ENCODE measurements at regions not wholly inside any gene's neighbourhood (a gene's known extent, or its start where the extent isn't known, plus 50 kb on each side); places are given as distances from the start of the nearest gene placed in this dataset.

- H3K27ac Mint-ChIP-seq = no peak overlapping the region
- H3K4me1 Mint-ChIP-seq (ENCODE audit: low read depth) = no peaks in the 10 kb centered on the region
- no peaks in the 10 kb centered on the region for H3K36me3 Mint-ChIP-seq (ENCODE audit: low read depth)
- peaks cover 13% of the 10 kb centered on the region for H3K27me3 Mint-ChIP-seq (ENCODE audit: low read depth)
- no peak overlapping the region for H3K4me3 Mint-ChIP-seq
- H3K9me3 Mint-ChIP-seq = no peaks in the 10 kb centered on the region
- no peak for DNase-seq (ENCODE audit: low spot score)
Observed at GRCh38 chr15:58279654-58280053, 141.5 kb downstream of the AQP9 start.

GRCh38 chr15:58282060-58282708, 144.0 kb downstream of the AQP9 start:
- DNase-seq (ENCODE audit: low spot score) = no peak
- no peaks in the 10 kb centered on the region for H3K9me3 Mint-ChIP-seq

GRCh38 chr15:58283302-58283701, 145.1 kb downstream of the AQP9 start:
- Mint-ChIP-seq H3K27me3 (ENCODE audit: low read depth) (peaks cover 13% of the 10 kb centered on the region), H3K36me3 (ENCODE audit: low read depth) (no peaks in the 10 kb centered on the region), H3K4me3 (no peak overlapping the region), H3K27ac (no peak overlapping the region), H3K4me1 (ENCODE audit: low read depth) (peaks cover 7% of the 10 kb centered on the region), H3K9me3 (no peaks in the 10 kb centered on the region)
- no peak for DNase-seq (ENCODE audit: low spot score)

More at GRCh38 chr15:58282060-58282708, 144.0 kb downstream of the AQP9 start:
- Mint-ChIP-seq H3K27ac (no peak overlapping the region), H3K36me3 (ENCODE audit: low read depth) (no peaks in the 10 kb centered on the region), H3K4me3 (no peak overlapping the region), H3K4me1 (ENCODE audit: low read depth) (peaks cover 7% of the 10 kb centered on the region), H3K27me3 (ENCODE audit: low read depth) (peaks cover 13% of the 10 kb centered on the region)

- no peak for DNase-seq (ENCODE audit: low spot score)
- H3K36me3 Mint-ChIP-seq (ENCODE audit: low read depth) = no peaks in the 10 kb centered on the region
- H3K27ac Mint-ChIP-seq = no peak overlapping the region
- H3K9me3 Mint-ChIP-seq = no peaks in the 10 kb centered on the region
- H3K4me1 Mint-ChIP-seq (ENCODE audit: low read depth) = peaks cover 7% of the 10 kb centered on the region
- H3K27me3 Mint-ChIP-seq (ENCODE audit: low read depth) = peaks cover 6% of the 10 kb centered on the region
- no peak overlapping the region for H3K4me3 Mint-ChIP-seq
Observed at GRCh38 chr15:58284293-58284692, 146.1 kb downstream of the AQP9 start.

- peaks cover 3% of the 10 kb centered on the region for H3K27me3 Mint-ChIP-seq (ENCODE audit: low read depth)
- no peak overlapping the region for H3K27ac Mint-ChIP-seq
- H3K36me3 Mint-ChIP-seq (ENCODE audit: low read depth) = no peaks in the 10 kb centered on the region
- no peak for DNase-seq (ENCODE audit: low spot score)
- no peak overlapping the region for H3K4me3 Mint-ChIP-seq
- no peaks in the 10 kb centered on the region for H3K9me3 Mint-ChIP-seq
- H3K4me1 Mint-ChIP-seq (ENCODE audit: low read depth) = peaks cover 7% of the 10 kb centered on the region
Observed at GRCh38 chr15:58285212-58285920, 146.4 kb upstream of the LIPC start.

GRCh38 chr15:58285921-58286278, 145.9 kb upstream of the LIPC start:
- peaks cover 12% of the 10 kb centered on the region for H3K4me1 Mint-ChIP-seq (ENCODE audit: low read depth)
- no peak overlapping the region for H3K4me3 Mint-ChIP-seq
- peaks cover 3% of the 10 kb centered on the region for H3K27me3 Mint-ChIP-seq (ENCODE audit: low read depth)

GRCh38 chr15:58286523-58286922, 145.3 kb upstream of the LIPC start:
- H3K27me3 Mint-ChIP-seq (ENCODE audit: low read depth) = no peaks in the 10 kb centered on the region
- H3K4me1 Mint-ChIP-seq (ENCODE audit: low read depth) = peaks cover 16% of the 10 kb centered on the region
- no peak overlapping the region for H3K27ac Mint-ChIP-seq
- no peaks in the 10 kb centered on the region for H3K9me3 Mint-ChIP-seq
- H3K36me3 Mint-ChIP-seq (ENCODE audit: low read depth) = no peaks in the 10 kb centered on the region
- DNase-seq (ENCODE audit: low spot score) = no peak
- H3K4me3 Mint-ChIP-seq = no peak overlapping the region

More at GRCh38 chr15:58285921-58286278, 145.9 kb upstream of the LIPC start:
- no peak for DNase-seq (ENCODE audit: low spot score)
- Mint-ChIP-seq H3K9me3 (no peaks in the 10 kb centered on the region), H3K36me3 (ENCODE audit: low read depth) (no peaks in the 10 kb centered on the region), H3K27ac (no peak overlapping the region)

GRCh38 chr15:58287891-58288290, 143.9 kb upstream of the LIPC start:
- Mint-ChIP-seq H3K4me1 (ENCODE audit: low read depth) (peaks cover 27% of the 10 kb centered on the region), H3K36me3 (ENCODE audit: low read depth) (no peaks in the 10 kb centered on the region), H3K9me3 (peaks cover 4% of the 10 kb centered on the region), H3K27me3 (ENCODE audit: low read depth) (no peaks in the 10 kb centered on the region), H3K4me3 (no peak overlapping the region), H3K27ac (no peak overlapping the region)
- no peak for DNase-seq (ENCODE audit: low spot score)

- H3K27me3 Mint-ChIP-seq (ENCODE audit: low read depth) = no peaks in the 10 kb centered on the region
- H3K27ac Mint-ChIP-seq = no peak overlapping the region
- peaks cover 4% of the 10 kb centered on the region for H3K9me3 Mint-ChIP-seq
- no peak overlapping the region for H3K4me3 Mint-ChIP-seq
- no peak for DNase-seq (ENCODE audit: low spot score)
- H3K36me3 Mint-ChIP-seq (ENCODE audit: low read depth) = no peaks in the 10 kb centered on the region
- peaks cover 30% of the 10 kb centered on the region for H3K4me1 Mint-ChIP-seq (ENCODE audit: low read depth)
Observed at GRCh38 chr15:58288592-58288991, 143.2 kb upstream of the LIPC start.

- Mint-ChIP-seq H3K27ac (peak overlapping the region; percentile 62), H3K4me1 (ENCODE audit: low read depth) (peaks cover 30% of the 10 kb centered on the region), H3K36me3 (ENCODE audit: low read depth) (no peaks in the 10 kb centered on the region), H3K27me3 (ENCODE audit: low read depth) (no peaks in the 10 kb centered on the region), H3K4me3 (no peak overlapping the region), H3K9me3 (peaks cover 10% of the 10 kb centered on the region)
- DNase-seq (ENCODE audit: low spot score) = no peak
Observed at GRCh38 chr15:58291848-58292247, 139.9 kb upstream of the LIPC start.

- Mint-ChIP-seq H3K27me3 (ENCODE audit: low read depth) (no peaks in the 10 kb centered on the region), H3K36me3 (ENCODE audit: low read depth) (peaks cover 1% of the 10 kb centered on the region), H3K4me1 (ENCODE audit: low read depth) (peaks cover 29% of the 10 kb centered on the region), H3K27ac (peak overlapping the region; percentile 52), H3K4me3 (no peak overlapping the region), H3K9me3 (peaks cover 13% of the 10 kb centered on the region)
- peak; percentile 16 for DNase-seq (ENCODE audit: low spot score)
Observed at GRCh38 chr15:58292751-58293175, 139.0 kb upstream of the LIPC start.

GRCh38 chr15:58293622-58294550, 137.9 kb upstream of the LIPC start:
- H3K4me1 Mint-ChIP-seq (ENCODE audit: low read depth) = peaks cover 29% of the 10 kb centered on the region
- no peak for DNase-seq (ENCODE audit: low spot score)
- no peak overlapping the region for H3K4me3 Mint-ChIP-seq
- H3K36me3 Mint-ChIP-seq (ENCODE audit: low read depth) = peaks cover 1% of the 10 kb centered on the region
- no peaks in the 10 kb centered on the region for H3K27me3 Mint-ChIP-seq (ENCODE audit: low read depth)
- H3K9me3 Mint-ChIP-seq = peaks cover 17% of the 10 kb centered on the region
- peak overlapping the region; percentile 14 for H3K27ac Mint-ChIP-seq

GRCh38 chr15:58294681-58295254, 137.0 kb upstream of the LIPC start:
- DNase-seq (ENCODE audit: low spot score) = no peak
- Mint-ChIP-seq H3K4me3 (no peak overlapping the region), H3K36me3 (ENCODE audit: low read depth) (peaks cover 1% of the 10 kb centered on the region), H3K4me1 (ENCODE audit: low read depth) (peaks cover 30% of the 10 kb centered on the region), H3K9me3 (peaks cover 17% of the 10 kb centered on the region), H3K27ac (no peak overlapping the region), H3K27me3 (ENCODE audit: low read depth) (no peaks in the 10 kb centered on the region)

All from T-helper 2 cell treated with Interferon-gamma antibody and Interleukin-4, amounts not matched to agents 5 μg/mL and 100 μg/mL, for 36 hours (primary cell).